ENCODE measurements at regions not wholly inside any gene's neighbourhood (a gene's known extent, or its start where the extent isn't known, plus 50 kb on each side); places are given as distances from the start of the nearest gene placed in this dataset.

GRCh38 chr10:83959328-83959727 lies 180.0 kb upstream of the GHITM start:
- DNase-seq (ENCODE audit: extremely low spot score, unreplicated experiment) = no peak
- TF ChIP-seq, protein P1, sequence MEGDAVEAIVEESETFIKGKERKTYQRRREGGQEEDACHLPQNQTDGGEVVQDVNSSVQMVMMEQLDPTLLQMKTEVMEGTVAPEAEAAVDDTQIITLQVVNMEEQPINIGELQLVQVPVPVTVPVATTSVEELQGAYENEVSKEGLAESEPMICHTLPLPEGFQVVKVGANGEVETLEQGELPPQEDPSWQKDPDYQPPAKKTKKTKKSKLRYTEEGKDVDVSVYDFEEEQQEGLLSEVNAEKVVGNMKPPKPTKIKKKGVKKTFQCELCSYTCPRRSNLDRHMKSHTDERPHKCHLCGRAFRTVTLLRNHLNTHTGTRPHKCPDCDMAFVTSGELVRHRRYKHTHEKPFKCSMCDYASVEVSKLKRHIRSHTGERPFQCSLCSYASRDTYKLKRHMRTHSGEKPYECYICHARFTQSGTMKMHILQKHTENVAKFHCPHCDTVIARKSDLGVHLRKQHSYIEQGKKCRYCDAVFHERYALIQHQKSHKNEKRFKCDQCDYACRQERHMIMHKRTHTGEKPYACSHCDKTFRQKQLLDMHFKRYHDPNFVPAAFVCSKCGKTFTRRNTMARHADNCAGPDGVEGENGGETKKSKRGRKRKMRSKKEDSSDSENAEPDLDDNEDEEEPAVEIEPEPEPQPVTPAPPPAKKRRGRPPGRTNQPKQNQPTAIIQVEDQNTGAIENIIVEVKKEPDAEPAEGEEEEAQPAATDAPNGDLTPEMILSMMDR (IDR thresholded peaks at IDR 0.05) = no peak
- Mint-ChIP-seq H3K36me3 (ENCODE audit: unreplicated experiment) (no peaks in the 10 kb centered on the region), H3K27me3 (ENCODE audit: unreplicated experiment) (no peaks in the 10 kb centered on the region), H3K27ac (ENCODE audit: unreplicated experiment) (no peak overlapping the region), H3K9me3 (ENCODE audit: unreplicated experiment) (no peaks in the 10 kb centered on the region), H3K4me1 (ENCODE audit: unreplicated experiment) (no peaks in the 10 kb centered on the region), H3K4me3 (ENCODE audit: unreplicated experiment) (no peak overlapping the region)

- Mint-ChIP-seq H3K4me3 (ENCODE audit: unreplicated experiment) (no peak overlapping the region), H3K4me1 (ENCODE audit: unreplicated experiment) (no peaks in the 10 kb centered on the region), H3K27me3 (ENCODE audit: unreplicated experiment) (no peaks in the 10 kb centered on the region), H3K36me3 (ENCODE audit: unreplicated experiment) (no peaks in the 10 kb centered on the region), H3K9me3 (ENCODE audit: unreplicated experiment) (no peaks in the 10 kb centered on the region), H3K27ac (ENCODE audit: unreplicated experiment) (no peak overlapping the region)
- DNase-seq (ENCODE audit: extremely low spot score, unreplicated experiment) = no peak
- TF ChIP-seq, protein P1 (IDR thresholded peaks at IDR 0.05) = no peak
Measured at GRCh38 chr10:83960125-83960524, 179.2 kb upstream of the GHITM start.

DNA sequence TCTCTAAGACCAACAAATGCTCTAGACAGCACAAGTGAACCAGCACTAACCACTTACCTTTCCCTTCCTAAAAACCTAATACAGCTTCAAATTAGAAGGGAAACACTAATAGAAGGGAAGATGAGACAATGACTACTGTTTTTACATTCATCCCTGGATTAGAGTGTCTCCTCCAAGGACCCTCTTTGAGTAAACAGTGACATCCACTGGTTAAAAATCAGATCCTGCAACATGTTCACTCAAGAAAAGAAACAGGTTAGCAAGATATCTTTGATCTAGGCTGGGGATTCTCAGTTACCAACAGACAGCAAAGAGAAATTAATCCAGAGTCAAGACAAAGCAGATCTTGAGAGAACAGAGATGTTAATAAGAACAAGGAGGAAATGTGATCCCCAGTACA lies 177.7 kb upstream of the GHITM start:
- Mint-ChIP-seq H3K9me3 (ENCODE audit: unreplicated experiment) (no peaks in the 10 kb centered on the region), H3K27me3 (ENCODE audit: unreplicated experiment) (no peaks in the 10 kb centered on the region), H3K4me3 (ENCODE audit: unreplicated experiment) (no peak overlapping the region), H3K27ac (ENCODE audit: unreplicated experiment) (no peak overlapping the region), H3K36me3 (ENCODE audit: unreplicated experiment) (no peaks in the 10 kb centered on the region), H3K4me1 (ENCODE audit: unreplicated experiment) (no peaks in the 10 kb centered on the region)
- DNase-seq (ENCODE audit: extremely low spot score, unreplicated experiment) = no peak
- TF ChIP-seq, protein P1 (IDR thresholded peaks at IDR 0.05) = peak; percentile 28

GRCh38 chr10:83963446-83963845 lies 175.9 kb upstream of the GHITM start:
- Mint-ChIP-seq H3K4me1 (ENCODE audit: unreplicated experiment) (no peaks in the 10 kb centered on the region), H3K9me3 (ENCODE audit: unreplicated experiment) (no peaks in the 10 kb centered on the region), H3K27me3 (ENCODE audit: unreplicated experiment) (no peaks in the 10 kb centered on the region), H3K4me3 (ENCODE audit: unreplicated experiment) (no peak overlapping the region), H3K36me3 (ENCODE audit: unreplicated experiment) (no peaks in the 10 kb centered on the region), H3K27ac (ENCODE audit: unreplicated experiment) (no peak overlapping the region)
- TF ChIP-seq, protein P1 (IDR thresholded peaks at IDR 0.05) = no peak
- DNase-seq (ENCODE audit: extremely low spot score, unreplicated experiment) = no peak

- no peaks in the 10 kb centered on the region for H3K36me3 Mint-ChIP-seq (ENCODE audit: unreplicated experiment)
Measured at GRCh38 chr10:83965473-83965872, 173.8 kb upstream of the GHITM start.

More at GRCh38 chr10:83965473-83965872, 173.8 kb upstream of the GHITM start:
- Mint-ChIP-seq H3K9me3 (ENCODE audit: unreplicated experiment) (no peaks in the 10 kb centered on the region), H3K27ac (ENCODE audit: unreplicated experiment) (no peak overlapping the region), H3K4me3 (ENCODE audit: unreplicated experiment) (no peak overlapping the region), H3K4me1 (ENCODE audit: unreplicated experiment) (no peaks in the 10 kb centered on the region), H3K27me3 (ENCODE audit: unreplicated experiment) (no peaks in the 10 kb centered on the region)
- TF ChIP-seq, protein P1 (IDR thresholded peaks at IDR 0.05) = no peak
- no peak for DNase-seq (ENCODE audit: extremely low spot score, unreplicated experiment)

Data from osteocyte (in vitro differentiated cells).